ENCODE measurements at regions not wholly inside any gene's neighbourhood (a gene's known extent, or its start where the extent isn't known, plus 50 kb on each side); places are given as distances from the start of the nearest gene placed in this dataset.
"Not testable (repeated sequence)": the region's sequence is repeated elsewhere in the genome, so short reads cannot be mapped to it uniquely, and the experiment has no call there.

DNA sequence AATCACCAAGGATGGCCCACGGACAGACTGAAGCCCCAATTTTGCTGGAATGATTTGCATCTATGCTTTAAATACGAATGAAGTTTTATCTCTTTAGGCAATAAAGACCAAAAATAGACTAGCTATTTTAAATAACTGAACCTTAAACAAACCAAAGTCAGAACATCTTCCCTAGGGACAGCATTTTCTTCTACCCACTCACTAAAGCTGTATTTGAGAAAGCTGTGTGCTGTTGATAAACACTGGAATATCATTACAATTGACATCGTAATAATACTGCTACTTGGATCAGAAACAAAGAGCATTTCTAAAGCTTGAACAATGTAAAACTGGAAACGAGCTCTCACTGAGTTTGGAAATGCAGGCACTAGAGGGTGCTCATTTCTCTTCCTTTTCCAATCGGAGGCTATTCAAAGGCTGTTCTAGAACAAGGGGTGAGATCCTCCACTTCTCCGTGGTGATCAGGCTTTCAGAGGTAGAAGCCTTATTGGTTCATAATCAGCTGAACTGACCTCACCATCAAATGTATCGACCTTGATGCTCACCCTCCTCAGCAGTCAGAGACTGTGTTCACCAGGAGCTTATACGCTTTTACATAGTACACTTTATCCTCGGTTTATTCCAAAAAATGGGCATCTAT, 225.3 kb upstream of the PRSS1 start:
- DNase-seq = no peak

DNA sequence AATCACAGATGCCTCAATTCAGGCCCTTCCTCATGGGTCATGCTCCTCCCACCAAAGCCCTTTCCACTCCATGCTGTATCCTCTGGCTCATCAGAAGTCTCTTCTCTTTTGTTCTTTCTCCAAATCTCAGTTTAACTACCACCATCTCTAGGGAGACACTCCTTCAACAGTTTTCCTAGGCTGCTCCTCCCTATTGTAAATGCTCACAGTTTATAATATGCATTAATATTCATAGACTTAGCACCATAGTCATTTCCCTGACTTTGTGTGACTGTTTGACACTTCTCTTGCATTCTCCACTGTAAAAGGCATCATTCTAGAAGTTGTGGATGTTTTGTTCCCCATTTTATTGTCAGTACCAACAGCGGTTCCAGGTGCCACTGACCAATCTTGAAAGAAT, 226.5 kb upstream of the PRSS1 start:
- DNase-seq = no peak

DNA sequence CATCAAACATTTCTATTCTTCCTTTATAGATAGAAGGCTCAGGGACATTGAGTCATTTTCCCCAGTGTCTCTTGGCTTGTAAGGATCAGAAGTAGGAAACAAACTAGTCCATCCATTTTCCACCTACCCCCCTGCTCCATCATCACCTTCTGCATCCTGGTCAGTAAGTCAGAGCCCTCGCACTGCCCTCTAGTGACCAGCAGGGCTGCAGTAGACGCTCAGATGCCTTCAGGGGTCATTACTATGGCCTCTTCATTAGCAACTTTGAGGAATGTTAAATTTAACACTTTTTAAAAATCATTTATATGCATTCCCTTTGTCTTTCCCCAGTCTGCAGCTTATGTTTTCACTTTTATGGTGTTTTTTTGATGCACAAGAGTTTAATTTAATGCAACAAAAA, 228.4 kb upstream of the PRSS1 start:
- not testable (repeated sequence) for DNase-seq

DNA sequence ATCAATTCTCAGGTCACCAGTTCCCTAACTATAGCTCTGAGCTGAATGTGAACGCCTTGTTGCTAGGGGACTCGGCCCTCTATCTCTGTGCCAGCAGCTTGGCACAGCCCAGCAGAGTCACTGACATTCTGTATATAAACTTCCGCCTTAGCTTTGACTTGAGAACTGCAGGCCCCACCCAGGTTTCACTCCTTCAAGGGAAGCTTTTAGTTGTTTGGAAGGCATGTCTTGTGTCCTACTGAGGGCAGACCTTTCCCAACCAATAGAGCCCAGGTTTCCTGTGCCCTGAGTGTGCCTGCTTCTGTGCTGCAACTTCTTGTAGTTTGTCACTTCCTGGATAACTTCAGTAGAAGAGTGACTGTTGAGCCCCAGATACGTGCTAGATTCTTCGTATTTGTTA, 228.8 kb upstream of the PRSS1 start:
- DNase-seq = not testable (repeated sequence)

DNA sequence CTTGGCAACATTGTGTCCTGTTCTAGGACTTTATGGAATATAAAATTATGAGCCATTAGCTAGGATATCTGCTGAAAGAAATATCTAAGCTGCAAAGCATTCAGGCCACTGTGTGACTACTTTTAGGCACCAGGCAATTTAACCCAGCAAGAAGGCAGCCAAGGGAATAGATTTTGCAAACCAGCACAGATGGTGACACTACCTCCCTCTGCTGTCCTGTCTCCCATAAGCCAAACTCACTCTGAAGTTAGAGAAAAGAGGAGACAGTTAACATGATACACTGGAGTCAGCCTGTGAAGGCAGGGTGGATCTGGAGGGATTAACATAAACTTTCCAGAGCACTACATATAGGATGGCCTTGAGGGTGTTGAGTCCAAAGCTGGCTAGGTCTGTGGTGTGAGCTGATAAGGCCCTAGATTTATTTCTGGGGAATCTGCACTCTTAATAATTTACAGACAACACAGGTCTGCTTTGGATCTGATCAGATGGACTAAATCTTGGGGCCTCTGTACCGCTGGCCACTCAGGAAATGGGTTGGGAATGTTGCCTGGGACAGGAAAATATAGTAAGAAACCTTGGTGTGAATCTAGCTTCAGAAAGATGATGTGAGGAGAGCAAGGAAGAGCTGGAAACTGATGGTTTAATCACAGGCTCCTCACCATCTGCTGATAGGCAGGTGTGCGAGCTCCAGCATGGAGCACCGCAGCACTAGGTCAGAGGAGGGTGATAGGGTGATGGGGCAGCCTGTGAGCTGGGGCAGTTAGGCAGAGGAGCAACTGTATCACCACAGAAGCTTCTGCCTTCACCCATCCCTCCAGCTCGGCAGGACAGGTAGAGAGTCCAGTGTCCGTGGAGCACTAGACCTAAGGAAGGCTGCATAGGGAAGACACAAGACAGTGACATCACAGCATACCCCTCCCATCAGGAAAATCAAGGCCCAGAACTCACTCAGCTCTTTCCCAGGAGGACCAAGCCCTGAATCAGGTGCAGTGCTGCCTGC, 229.9 kb upstream of the PRSS1 start:
- no peak for DNase-seq

DNA sequence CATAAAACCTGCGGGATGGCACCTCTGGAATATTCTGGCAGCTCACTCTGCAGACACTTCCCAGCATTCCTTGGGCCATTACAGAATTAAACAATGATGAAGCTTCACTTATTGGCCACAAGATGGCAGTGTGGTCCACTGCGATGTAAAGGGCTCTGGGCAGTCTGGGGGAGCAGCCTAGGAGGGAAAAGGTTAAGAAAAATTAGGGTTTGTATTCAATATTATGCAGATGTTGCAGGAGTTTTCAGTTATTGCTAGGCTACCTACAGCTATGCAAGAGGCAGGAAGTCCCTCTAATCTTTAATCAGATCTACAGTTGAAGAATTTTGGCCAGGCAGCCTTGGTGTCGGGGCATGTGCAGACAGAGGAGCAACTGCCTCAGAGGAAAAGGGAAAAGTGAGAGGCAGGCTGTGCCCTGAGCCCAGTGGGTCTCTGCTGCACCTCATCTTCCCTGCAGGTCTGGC, 233.2 kb upstream of the PRSS1 start:
- DNase-seq = peak; percentile 73

DNA sequence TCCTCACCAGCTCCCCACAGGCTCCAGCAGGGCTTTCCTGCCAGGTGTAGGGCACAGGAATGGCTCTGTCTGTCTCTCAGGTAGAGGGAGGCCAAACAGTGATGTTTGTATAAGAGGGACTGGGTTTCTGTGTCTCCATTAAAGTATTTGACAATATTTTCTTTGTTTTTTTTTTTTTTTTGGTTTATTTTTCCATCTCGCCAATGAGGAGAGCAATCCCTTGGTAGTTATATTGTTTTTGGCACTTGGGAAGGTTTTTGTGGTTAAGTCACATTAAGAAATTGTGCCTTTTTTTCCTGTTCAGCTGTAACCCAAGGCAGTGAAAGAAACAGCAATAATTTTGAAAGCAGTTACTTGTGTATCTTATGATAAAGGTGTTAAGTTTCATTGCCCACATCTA, 234.6 kb upstream of the PRSS1 start:
- not testable (repeated sequence) for DNase-seq

DNA sequence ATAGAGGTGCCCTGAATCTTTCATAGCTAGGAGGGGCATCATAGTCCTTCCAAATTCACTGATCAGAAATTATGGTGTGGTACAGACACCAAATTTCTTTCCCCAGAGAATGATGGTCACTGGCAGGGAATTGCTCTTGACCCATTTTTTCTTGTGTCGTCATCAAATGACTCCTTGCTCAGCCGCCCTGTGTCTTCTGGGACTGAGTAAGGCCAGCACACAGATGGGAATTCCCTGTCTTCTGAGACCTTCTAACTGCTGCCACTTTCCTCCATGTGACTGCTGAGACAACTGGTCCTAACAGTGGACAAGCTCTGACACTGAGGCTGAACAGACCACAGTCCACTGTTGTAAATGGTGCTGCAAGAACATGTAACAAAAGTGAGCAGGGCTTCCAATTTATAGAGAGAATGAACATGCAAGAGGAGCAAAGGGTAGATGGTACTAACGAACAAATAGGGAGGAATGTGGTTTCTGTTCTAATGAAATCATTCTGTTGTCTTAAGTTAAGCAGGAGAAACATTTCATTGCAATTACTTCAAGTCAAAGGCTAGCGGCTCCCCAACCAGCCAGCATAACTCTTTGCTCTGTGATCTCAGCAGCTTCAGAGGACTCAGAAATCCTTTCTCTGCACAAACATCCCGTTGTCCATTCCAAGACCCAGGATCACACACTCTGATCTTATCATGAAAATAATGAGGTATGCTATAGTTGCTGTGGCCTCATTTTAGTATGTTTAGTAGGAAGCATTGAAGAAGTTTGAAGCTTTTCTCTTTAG, 235.9 kb upstream of the PRSS1 start:
- DNase-seq = peak; percentile 9

DNA sequence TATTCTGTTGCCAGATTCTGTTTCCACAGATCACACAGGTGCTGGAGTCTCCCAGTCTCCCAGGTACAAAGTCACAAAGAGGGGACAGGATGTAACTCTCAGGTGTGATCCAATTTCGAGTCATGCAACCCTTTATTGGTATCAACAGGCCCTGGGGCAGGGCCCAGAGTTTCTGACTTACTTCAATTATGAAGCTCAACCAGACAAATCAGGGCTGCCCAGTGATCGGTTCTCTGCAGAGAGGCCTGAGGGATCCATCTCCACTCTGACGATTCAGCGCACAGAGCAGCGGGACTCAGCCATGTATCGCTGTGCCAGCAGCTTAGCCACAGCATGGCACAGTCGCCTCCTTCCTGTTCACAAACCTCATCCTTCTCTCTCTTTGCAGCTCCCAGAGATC, 237.5 kb upstream of the PRSS1 start:
- DNase-seq = no peak

DNA sequence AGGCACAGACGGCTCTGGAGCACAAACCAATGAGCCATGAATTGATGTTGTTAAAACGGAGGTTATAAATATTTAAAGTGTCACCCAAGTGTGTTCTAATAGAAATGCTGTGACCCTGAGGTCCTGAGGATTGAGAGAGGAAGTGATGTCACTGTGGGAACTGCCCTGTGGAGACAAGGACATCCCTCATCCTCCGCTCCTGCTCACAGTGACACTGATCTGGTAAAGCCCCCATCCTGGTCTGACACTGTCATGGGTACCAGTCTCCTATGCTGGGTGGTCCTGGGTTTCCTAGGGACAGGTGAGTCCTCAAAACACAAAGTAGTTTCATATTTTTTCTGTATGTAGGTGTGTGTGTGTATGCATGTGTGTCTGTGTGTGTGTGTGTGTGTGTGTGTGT, 237.9 kb upstream of the PRSS1 start:
- no peak for DNase-seq

DNA sequence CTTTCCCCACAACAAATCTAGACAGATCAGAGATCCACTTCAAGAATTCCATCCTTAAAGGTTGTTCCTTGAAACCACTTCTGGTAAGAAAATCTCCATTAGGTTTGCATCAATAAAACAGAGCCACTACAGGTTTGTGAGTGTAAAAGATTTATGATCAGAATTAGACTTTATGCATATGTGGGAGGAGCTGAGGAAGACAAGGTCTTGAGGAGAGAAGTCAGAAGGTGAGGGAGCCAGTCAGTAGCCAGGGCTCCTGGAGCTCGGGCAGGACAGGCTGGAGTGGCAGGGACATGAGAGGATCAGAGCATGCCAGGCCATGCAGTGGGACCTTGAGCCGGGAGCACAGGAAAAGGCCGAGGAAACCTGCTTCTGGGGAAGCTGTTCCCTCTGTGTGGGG, 240.0 kb upstream of the PRSS1 start:
- DNase-seq = not testable (repeated sequence)

DNA sequence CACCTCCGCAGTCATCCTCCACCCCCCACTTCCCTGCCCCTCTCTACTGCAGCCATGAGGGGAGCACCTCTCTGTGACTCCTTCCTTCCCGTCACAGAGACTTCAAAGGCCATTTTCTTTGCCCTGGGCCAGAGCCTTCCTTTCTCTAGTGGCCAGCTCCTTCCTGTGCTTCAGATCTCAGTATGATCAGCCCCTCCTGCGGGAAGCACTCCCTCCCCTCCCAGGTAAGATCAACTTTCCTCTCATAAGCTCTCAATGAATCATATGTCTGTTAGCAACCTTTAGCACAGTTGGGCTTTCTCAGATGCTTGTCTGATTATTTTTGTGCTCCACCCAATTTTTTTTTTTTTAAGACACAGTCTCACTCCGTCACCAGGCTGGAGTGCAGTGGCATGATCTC, 241.0 kb upstream of the PRSS1 start:
- no peak for DNase-seq

DNA sequence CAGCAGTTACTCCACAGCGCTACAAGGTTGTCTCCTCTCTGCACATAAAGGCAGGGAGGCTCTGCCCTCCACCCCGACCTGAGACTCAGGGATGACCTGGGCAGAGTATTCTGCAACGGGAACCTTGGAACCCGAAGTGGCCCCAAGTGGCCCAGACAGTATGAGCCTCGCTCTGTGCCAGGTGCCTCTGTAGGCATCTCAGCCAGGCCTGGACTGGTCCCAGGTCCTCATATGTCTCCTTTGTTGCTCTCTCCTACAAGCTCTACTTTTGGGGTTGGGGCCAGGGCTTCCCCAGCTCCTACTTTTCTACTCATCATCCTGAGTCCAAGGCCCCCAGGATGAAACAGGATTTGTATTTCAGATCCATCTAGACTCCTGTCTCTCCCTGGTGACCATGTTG, 241.5 kb upstream of the PRSS1 start:
- no peak for DNase-seq

DNA sequence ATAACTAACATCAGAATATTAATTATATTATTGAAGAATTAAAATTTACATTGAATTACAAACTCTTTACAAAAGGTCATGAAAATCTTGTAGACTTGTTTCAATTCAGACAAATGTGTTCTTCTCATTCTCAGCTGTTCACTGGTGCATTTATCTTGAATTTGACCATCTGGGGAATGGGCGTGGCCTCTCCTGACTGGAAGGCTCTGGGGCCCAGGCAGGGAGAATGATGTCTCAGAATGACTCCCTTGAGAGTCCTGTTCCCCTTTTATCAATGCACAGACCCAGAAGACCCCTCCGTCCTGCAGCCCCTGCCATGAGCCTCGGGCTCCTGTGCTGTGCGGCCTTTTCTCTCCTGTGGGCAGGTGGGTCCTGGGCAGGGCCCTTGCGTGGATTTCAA, 242.2 kb upstream of the PRSS1 start:
- not testable (repeated sequence) for DNase-seq

DNA sequence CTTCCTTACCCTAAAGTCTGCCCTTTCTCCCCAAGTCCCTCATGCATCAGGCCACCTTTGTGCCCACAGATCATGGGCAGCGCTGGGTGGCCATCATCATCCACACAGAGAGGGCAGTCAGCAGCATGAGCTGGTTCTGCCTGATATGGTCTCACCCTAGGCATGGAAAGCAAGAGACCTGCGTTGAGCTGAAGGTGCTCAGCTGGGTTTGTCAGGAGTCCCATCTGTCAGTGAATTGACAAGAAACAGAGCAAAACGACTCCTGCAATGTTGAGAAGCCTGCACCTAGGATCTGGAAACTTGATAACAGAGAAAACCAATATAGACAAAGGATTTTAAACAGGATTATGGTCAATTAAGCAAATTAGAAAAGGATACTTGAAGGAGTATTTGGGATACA, 242.7 kb upstream of the PRSS1 start:
- no peak for DNase-seq

DNA sequence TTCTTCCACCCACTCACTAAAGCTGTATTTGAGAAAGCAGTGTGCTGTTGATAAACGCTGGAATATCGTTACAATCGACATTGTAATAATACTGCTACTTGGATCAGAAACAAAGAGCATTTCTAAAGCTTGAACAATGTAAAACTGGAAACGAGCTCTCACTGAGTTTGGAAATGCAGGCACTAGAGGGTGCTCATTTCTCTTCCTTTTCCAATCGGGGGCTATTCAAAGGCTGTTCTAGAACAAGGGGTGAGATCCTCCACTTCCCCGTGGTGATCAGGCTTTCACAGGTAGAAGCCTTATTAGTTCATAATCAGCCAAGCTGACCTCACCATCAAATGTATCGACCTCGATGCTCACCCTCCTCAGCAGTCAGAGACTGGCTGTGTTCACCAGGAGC, 245.3 kb upstream of the PRSS1 start:
- DNase-seq = not testable (repeated sequence)

DNA sequence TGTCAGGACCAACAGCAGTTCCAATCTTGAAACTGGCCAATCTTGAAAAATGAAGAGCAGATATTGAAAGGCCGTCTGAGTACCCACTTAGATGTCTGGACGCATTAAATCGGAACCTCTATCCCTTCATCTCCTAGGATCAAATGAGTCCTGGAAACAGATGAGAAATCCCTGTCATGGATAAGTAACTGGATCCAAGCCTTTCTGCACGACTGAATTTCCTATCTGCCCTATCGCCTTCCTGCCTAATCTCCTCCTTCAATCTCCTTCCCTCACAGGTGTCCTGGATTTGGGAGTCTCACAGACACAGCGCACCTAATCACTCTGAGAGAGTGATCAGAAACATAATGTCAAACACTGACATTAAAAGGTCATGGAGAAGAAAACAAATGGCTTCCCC, 245.2 kb upstream of the PRSS58 start:
- no peak for DNase-seq

DNA sequence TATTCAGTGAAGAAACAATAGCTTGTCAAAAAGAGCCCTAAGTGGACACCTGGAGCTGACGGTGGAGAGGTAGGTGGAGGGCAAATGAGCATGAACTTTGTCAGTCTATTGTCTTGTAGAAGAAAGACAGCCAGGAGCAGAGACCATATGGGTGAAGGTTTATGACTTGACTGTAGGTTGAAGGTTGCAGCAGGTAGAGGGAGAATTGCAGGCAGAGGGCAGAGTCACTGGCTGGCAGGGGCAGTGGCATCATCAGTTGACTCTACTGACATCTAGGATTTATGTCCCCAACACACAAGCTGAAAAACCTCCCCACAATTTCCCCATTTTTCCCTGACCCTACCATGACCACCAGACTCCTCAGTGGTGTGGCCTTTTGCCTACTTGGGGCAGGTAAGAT, 243.6 kb upstream of the PRSS58 start:
- DNase-seq = no peak

DNA sequence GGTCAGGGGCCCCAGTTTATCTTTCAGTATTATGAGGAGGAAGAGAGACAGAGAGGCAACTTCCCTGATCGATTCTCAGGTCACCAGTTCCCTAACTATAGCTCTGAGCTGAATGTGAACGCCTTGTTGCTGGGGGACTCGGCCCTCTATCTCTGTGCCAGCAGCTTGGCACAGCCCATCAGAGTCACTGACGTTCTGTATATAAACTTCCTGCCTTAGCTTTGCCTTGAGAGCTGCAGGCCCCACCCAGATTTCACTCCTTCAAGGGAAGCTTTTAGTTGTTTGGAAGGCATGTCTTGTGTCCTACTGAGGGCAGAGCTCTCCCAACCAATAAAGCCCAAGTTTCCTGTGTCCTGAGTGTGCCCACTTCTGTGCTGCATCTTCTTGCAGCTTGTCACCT, 242.5 kb upstream of the PRSS58 start:
- DNase-seq = no peak

DNA sequence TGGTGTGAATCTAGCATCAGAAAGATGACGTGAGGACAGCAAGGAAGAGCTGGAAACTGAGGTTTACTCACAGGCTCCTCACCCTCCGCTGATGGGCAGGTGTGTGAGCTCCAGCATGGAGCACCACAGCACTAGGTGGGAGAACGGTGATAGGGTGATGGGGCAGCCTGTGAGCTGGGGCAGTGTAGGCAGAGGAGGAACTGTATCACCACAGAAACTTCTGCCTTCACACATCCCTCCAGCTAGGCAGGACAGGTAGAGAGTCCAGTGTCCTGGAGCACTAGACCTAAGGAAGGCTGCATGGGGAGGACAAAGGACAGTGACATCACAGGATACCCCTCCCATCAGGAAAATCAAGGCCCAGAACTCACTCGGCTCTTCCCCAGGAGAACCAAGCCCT, 241.8 kb upstream of the PRSS58 start:
- no peak for DNase-seq

DNA sequence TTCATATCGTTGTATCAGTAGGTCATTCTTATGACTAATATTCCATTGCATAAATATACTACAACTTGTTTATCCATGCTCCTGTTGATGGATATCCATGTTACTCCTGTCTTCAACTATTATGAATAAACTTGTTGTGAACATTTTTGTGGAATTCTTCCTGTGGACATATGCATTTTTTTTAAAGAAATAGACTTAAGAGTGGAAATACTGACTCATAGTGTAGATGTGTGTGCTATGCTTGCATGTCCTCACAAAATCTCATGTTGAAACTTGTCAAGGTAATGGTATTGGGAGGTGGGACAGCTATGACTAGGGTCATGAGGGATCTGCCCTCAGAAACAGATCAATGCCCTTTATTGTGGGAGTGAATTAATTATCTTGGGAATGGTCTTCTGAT, 240.5 kb upstream of the PRSS58 start:
- peak; percentile 40 for DNase-seq

DNA sequence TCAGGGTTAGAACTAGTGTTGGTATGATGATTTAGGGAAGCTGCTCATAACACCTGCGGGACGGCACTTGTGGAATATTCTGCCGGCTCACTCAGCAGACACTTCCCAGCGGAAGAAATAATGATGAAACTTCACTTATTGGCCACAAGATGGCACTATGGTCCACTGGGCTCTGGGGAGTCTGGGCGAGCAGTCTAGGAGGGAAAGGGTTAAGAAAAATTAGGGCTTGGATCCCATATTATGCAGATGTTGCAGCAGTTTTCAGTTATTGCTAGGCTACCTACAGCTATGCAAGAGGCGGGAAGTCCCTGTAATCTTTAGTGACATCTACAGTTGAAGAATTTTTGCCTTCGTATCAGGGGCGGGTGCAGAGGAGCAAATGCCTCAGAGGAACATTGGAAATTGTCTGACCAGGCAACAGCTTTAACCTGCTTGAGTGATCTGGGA, 238.7 kb upstream of the PRSS58 start:
- DNase-seq = peak; percentile 54

DNA sequence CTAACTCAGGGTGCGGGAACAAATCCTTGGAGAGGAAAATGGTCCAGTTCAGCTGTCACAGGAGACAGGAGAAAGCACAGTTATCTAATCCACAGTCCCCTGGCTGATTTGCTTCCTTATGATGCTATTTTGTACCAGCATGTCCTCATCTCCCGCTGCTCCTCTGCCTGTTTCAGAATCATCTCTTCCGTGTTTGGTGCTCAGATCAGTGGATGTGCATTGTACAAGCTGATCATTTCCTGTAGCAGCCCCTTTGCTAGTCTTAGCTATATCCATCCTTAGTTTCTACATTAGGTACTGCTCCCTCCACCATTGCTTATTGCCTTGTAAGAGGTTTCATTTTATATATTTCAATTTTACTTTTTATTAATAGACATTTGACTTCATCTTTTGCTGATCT, 238.0 kb upstream of the PRSS58 start:
- DNase-seq = not testable (repeated sequence)
